T-cell (primary cell): ENCODE measurements at regions not wholly inside any gene's neighbourhood (a gene's known extent, or its start where the extent isn't known, plus 50 kb on each side); places are given as distances from the start of the nearest gene placed in this dataset.

Experiments
- ATAC-seq, 4 experiments: fragments of 200-7000 bp in 3 of 4; fragments of 150-1000 bp in 1 of 4; cut with Tn5 transposase; replicated peaks in 1 of 4; 1 replicate in 3 of 4; 2 replicates in 1 of 4; pipeline ENCODE4 v1.10.0; 2021; ENCODE audit warnings: moderate library complexity in 3 of 4, mild to moderate bottlenecking in 2 of 4, moderate number of reproducible peaks in 1 of 4
- CTCF ChIA-PET, 2 donors: fragments of 300-600 bp; sonication (Branson Sonifier 250); formaldehyde crosslinking; loops; one replicate each; lab custom pipeline; 2022; ENCODE audit warnings: antibody characterized with exemption in 2 of 2; lab: Charles Lee
- POLR2A ChIA-PET, 2 donors: fragments of 300-600 bp; sonication (Branson Sonifier 250); formaldehyde crosslinking; loops; one replicate each; lab custom pipeline; 2022; ENCODE audit warnings: antibody characterized with exemption in 2 of 2; lab: Charles Lee
- DNase-seq, 35 experiments: peaks; one replicate each; pipeline versions ENCODE4 v3.0.0 to v3.0.0-alpha.2; 2013 to 2023
- H3K27ac ChIP-seq: one replicate; pipeline ENCODE4 v1.5.1; 2013; ENCODE audit warnings: low read length
- H3K27me3 ChIP-seq, 2 experiments: replicated peaks in 1 of 2; 1 replicate in 1 of 2; 2 replicates in 1 of 2; pipeline versions ENCODE4 v1.6.1 to v1.7.0; 2013; ENCODE audit warnings: low read length in 1 of 2, mixed read lengths in 1 of 2; ENCODE audit not compliant: control insufficient read depth in 2 of 2, insufficient read depth in 2 of 2; ENCODE audit errors: extremely low read depth in 1 of 2
- H3K36me3 ChIP-seq, 2 donors: 1 replicate in 1 of 2; 2 replicates in 1 of 2; pipeline versions ENCODE4 v1.6.1 to v1.7.0; 2013; ENCODE audit warnings: low read length in 1 of 2; ENCODE audit not compliant: control insufficient read depth in 2 of 2, insufficient read depth in 1 of 2; ENCODE audit errors: extremely low read depth in 1 of 2
- H3K4me1 ChIP-seq, 2 experiments: 1 replicate in 1 of 2; 2 replicates in 1 of 2; pipeline versions ENCODE4 v1.6.1 to v1.7.0; 2013; ENCODE audit warnings: low read length in 2 of 2, mixed read lengths in 1 of 2; ENCODE audit not compliant: insufficient read depth in 2 of 2, control insufficient read depth in 1 of 2; ENCODE audit errors: extremely low read depth in 1 of 2
- H3K4me3 ChIP-seq, 2 donors: 1 replicate in 1 of 2; 2 replicates in 1 of 2; pipeline versions ENCODE4 v1.5.1 to v1.7.0; 2013; ENCODE audit warnings: mild to moderate bottlenecking in 2 of 2, low read length in 1 of 2, moderate library complexity in 1 of 2; ENCODE audit not compliant: control insufficient read depth in 1 of 2; ENCODE audit errors: extremely low read depth in 1 of 2
- H3K9me3 ChIP-seq: 2 replicates; pipeline ENCODE4 v1.7.0; 2013
- H3K27ac Mint-ChIP-seq, 2 donors: one replicate each; pipeline ENCODE4 v1.8.0; 2020 to 2021; ENCODE audit warnings: mild to moderate bottlenecking in 2 of 2, mixed read lengths in 2 of 2
- H3K27me3 Mint-ChIP-seq, 2 donors: one replicate each; pipeline ENCODE4 v1.8.0; 2021 to 2022; ENCODE audit warnings: mixed read lengths in 2 of 2
- H3K36me3 Mint-ChIP-seq: one replicate; pipeline ENCODE4 v1.8.0; 2021; ENCODE audit warnings: mixed read lengths
- H3K4me1 Mint-ChIP-seq, 3 donors: one replicate each; pipeline ENCODE4 v1.8.0; 2020 to 2022; ENCODE audit warnings: mixed read lengths in 3 of 3, mild to moderate bottlenecking in 1 of 3
- H3K4me3 Mint-ChIP-seq, 3 donors: one replicate each; pipeline ENCODE4 v1.8.0; 2020 to 2022; ENCODE audit warnings: mild to moderate bottlenecking in 3 of 3, mixed read lengths in 3 of 3, moderate library complexity in 3 of 3
- H3K9me3 Mint-ChIP-seq, 3 donors: one replicate each; pipeline ENCODE4 v1.8.0; 2020 to 2022; ENCODE audit warnings: mixed read lengths in 3 of 3
- WGBS: methylation state at CpG from one replicate; pipeline ENCODE4 v1.1.5; 2013; ENCODE audit warnings: missing lambda C conversion rate; ENCODE audit not compliant: insufficient coverage; 5-methylcytosine and 5-hydroxymethylcytosine counted together

DNA sequence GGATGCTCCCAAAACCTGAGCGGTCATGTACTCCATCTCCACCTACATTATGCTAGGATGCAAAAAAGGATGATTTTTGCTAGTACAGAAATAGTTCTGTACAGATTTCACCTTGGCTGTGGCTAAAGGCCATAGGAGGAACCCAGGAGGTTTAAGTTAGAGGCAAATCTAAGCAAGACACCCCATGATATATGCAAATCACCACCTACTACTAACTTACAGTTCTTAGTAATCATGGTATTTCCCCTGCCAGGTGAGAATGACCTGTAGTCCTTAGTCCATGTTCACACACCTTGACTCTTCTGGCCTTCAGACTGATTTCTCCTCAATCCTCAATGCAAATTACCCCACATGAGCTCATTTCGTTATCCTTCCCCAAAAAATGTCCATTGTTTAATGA, 154.2 kb downstream of the IMPG2 start:
- no peaks in the 10 kb centered on the region for H3K4me1 ChIP-seq
- no peaks in the 10 kb centered on the region for H3K36me3 ChIP-seq
- CTCF ChIA-PET = no interaction called here
- Mint-ChIP-seq H3K27me3 (peaks cover 16 to 39% of the 10 kb centered on the region in 2 donors), H3K4me1 (no peaks in the 10 kb centered on the region), H3K36me3 (no peaks in the 10 kb centered on the region), H3K9me3 (no peaks in the 10 kb centered on the region), H3K27ac (no peak overlapping the region), H3K4me3 (no peak overlapping the region)
- H3K27me3 ChIP-seq = peaks cover 0 to 3% of the 10 kb centered on the region in 2 experiments
- POLR2A ChIA-PET = no interaction called here
- ATAC-seq (no peak), DNase-seq (no peak)
- H3K9me3 ChIP-seq = no peaks in the 10 kb centered on the region
- H3K27ac ChIP-seq = no peak overlapping the region
- no CpG with 5 or more reads among the region's 2 CpGs for WGBS
- no peak overlapping the region for H3K4me3 ChIP-seq

DNA sequence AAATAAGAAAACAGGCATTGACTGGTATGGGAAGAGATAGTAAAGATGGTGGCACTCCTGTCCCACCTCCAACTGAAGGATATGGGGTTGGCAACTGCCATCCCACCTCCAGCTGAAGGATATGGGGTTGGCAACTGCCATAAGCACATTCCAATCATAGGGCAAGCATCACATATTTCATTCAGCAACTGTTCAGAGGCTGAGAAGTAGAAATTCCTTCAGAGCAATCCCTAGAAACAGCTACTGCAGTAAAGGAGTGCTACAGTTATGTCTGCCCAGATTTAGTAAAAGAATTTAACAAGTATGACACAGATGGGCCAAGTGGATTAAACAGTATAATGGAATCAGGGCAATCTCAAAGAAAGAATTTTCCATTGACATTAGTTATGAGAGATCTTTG, 156.8 kb downstream of the IMPG2 start:
- Mint-ChIP-seq H3K9me3 (no peaks in the 10 kb centered on the region), H3K36me3 (no peaks in the 10 kb centered on the region), H3K4me3 (no peak overlapping the region), H3K27me3 (peaks cover 16 to 35% of the 10 kb centered on the region in 2 donors), H3K4me1 (no peaks in the 10 kb centered on the region), H3K27ac (no peak overlapping the region)
- ChIA-PET CTCF (no interaction called here), POLR2A (no interaction called here)
- no peak for DNase-seq
- Histone ChIP-seq H3K27ac (no peak overlapping the region), H3K36me3 (no peaks in the 10 kb centered on the region), H3K4me3 (no peak overlapping the region), H3K9me3 (no peaks in the 10 kb centered on the region), H3K4me1 (no peaks in the 10 kb centered on the region), H3K27me3 (peaks cover 0 to 2% of the 10 kb centered on the region in 2 experiments)
- no peak for ATAC-seq

DNA sequence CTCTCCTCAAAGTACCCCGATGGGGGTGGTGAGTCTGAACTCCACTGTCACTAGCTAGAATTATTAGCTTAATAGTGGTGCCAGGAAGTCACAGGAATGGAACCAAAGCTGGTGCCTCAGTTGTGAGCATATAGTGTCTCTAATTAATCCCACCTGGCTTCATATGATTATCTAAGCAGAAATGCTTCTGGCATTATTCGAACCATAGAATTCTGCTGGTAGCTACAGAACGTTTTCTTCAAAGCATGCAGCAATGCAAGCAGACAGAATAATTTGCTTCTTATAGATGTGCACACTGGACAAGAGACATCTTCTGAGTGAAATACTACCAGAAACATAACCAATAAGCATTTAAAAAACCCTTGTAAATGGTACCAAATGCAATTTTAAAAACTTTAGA, 160.9 kb downstream of the IMPG2 start:
- no peak overlapping the region for H3K4me3 ChIP-seq
- no peak for ATAC-seq
- H3K9me3 ChIP-seq = no peaks in the 10 kb centered on the region
- no peak overlapping the region for H3K27ac ChIP-seq
- peaks cover 0 to 5% of the 10 kb centered on the region in 2 experiments for H3K27me3 ChIP-seq
- DNase-seq = no peak
- H3K27ac Mint-ChIP-seq = no peak overlapping the region
- WGBS = no CpG with 5 or more reads among the region's 3 CpGs
- no peaks in the 10 kb centered on the region for H3K4me1 ChIP-seq
- ChIA-PET CTCF (no interaction called here), POLR2A (no interaction called here)
- H3K4me1 Mint-ChIP-seq = no peaks in the 10 kb centered on the region
- no peaks in the 10 kb centered on the region for H3K9me3 Mint-ChIP-seq
- H3K4me3 Mint-ChIP-seq = no peak overlapping the region
- H3K27me3 Mint-ChIP-seq = peaks cover 13 to 38% of the 10 kb centered on the region in 2 donors
- no peaks in the 10 kb centered on the region for H3K36me3 Mint-ChIP-seq
- no peaks in the 10 kb centered on the region for H3K36me3 ChIP-seq

DNA sequence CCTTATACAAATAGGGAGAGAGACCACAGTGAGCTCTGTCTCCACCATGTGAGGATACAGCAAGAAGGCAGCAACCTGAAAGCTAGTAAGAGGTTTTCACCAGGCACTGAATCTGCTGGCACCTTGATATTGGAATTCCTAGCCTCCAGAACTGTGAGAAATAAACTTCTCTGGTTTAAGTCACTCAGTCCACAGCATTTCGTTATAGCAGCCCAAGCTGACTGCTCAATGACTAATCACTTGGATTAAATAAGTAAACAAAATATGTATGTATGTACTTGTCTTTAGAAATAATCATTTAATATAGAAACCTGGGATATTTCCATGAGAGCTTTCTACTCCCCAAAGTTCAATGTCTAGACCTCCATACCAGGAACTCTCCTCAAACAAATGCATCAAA, 162.0 kb downstream of the IMPG2 start:
- H3K36me3 ChIP-seq = no peaks in the 10 kb centered on the region
- no peaks in the 10 kb centered on the region for H3K4me1 Mint-ChIP-seq
- ChIA-PET CTCF (no interaction called here), POLR2A (no interaction called here)
- DNase-seq (no peak), ATAC-seq (no peak)
- peaks cover 18 to 37% of the 10 kb centered on the region in 2 donors for H3K27me3 Mint-ChIP-seq
- WGBS = no CpG with 5 or more reads among the region's 1 CpG
- H3K4me1 ChIP-seq = no peaks in the 10 kb centered on the region
- H3K4me3 ChIP-seq = no peak overlapping the region
- H3K36me3 Mint-ChIP-seq = no peaks in the 10 kb centered on the region
- no peak overlapping the region for H3K4me3 Mint-ChIP-seq
- peaks cover 0 to 5% of the 10 kb centered on the region in 2 experiments for H3K27me3 ChIP-seq
- H3K9me3 Mint-ChIP-seq = no peaks in the 10 kb centered on the region
- no peak overlapping the region for H3K27ac Mint-ChIP-seq
- no peak overlapping the region for H3K27ac ChIP-seq
- no peaks in the 10 kb centered on the region for H3K9me3 ChIP-seq

DNA sequence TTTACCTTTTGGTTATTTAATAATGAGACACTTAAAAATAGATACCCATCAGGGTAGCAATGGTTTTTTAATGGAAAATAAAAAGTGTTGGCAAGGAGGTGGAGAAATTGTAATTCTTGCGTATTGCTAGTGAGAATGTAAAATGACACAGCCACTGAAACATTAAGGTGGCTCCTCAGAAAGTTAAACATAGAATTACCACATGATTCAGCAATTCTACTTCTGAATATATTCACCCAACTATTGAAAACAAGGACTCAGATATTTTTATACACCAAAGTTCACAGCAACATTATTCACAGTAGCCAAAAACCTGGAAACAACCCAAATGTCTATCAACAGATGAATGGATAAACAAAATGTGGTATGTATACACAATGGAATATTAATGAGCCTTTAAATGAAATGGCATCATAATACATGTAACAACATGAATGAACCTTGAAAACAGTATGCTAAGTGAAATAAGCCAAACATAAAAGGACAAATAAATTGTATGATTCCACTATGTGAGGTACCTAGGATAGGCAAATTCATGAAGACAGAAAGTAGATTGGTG, 163.5 kb downstream of the IMPG2 start:
- H3K27me3 Mint-ChIP-seq = peaks cover 15 to 26% of the 10 kb centered on the region in 2 donors
- no peaks in the 10 kb centered on the region for H3K36me3 Mint-ChIP-seq
- no peak overlapping the region for H3K27ac Mint-ChIP-seq
- POLR2A ChIA-PET = no interaction called here
- CTCF ChIA-PET = no interaction called here
- ATAC-seq = no peak
- Histone ChIP-seq H3K4me3 (no peak overlapping the region), H3K27me3 (peaks cover 0 to 5% of the 10 kb centered on the region in 2 experiments), H3K27ac (no peak overlapping the region), H3K36me3 (no peaks in the 10 kb centered on the region), H3K9me3 (no peaks in the 10 kb centered on the region), H3K4me1 (no peaks in the 10 kb centered on the region)
- no peak for DNase-seq
- H3K4me1 Mint-ChIP-seq = no peaks in the 10 kb centered on the region
- no peak overlapping the region for H3K4me3 Mint-ChIP-seq
- no CpG with 5 or more reads among the region's 1 CpG for WGBS
- H3K9me3 Mint-ChIP-seq = no peaks in the 10 kb centered on the region

DNA sequence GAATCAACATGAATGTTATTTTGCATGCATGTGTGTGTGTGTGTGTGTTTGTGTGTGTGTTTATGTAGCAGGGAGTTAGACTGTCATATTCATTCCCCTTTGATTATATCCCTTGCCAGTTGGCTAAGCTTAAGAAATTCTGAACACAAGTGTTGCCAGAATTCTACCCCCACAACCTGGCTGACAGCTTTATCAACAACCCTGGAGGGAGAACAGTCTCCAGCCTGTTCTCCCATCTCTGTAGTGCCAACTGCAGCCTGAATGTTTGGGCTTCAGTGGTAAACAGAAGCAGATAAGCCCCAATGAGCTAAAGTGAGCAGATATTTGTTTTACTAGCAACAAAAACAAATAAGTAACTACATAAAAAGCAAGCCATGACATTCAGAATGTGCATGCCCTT, 162.6 kb upstream of the ABI3BP start:
- Histone ChIP-seq H3K9me3 (no peaks in the 10 kb centered on the region), H3K4me1 (no peaks in the 10 kb centered on the region), H3K27ac (no peak overlapping the region), H3K27me3 (peaks cover 0 to 5% of the 10 kb centered on the region in 2 experiments), H3K36me3 (no peaks in the 10 kb centered on the region), H3K4me3 (no peak overlapping the region)
- ChIA-PET POLR2A (no interaction called here), CTCF (interaction anchor here in 1 of 2 donors (0.5 to 0.7 kb wide), 3 partner anchors 15 to 1266 kb away, joined by 3 to 4 read pairs (median 3); no protein-coding TSS in a partner anchor)
- H3K27me3 Mint-ChIP-seq = peaks cover 14 to 22% of the 10 kb centered on the region in 2 donors
- no peak overlapping the region for H3K27ac Mint-ChIP-seq
- no peaks in the 10 kb centered on the region for H3K36me3 Mint-ChIP-seq
- no peaks in the 10 kb centered on the region for H3K9me3 Mint-ChIP-seq
- H3K4me3 Mint-ChIP-seq = no peak overlapping the region
- H3K4me1 Mint-ChIP-seq = no peaks in the 10 kb centered on the region
- ATAC-seq (no peak), DNase-seq (no peak)

DNA sequence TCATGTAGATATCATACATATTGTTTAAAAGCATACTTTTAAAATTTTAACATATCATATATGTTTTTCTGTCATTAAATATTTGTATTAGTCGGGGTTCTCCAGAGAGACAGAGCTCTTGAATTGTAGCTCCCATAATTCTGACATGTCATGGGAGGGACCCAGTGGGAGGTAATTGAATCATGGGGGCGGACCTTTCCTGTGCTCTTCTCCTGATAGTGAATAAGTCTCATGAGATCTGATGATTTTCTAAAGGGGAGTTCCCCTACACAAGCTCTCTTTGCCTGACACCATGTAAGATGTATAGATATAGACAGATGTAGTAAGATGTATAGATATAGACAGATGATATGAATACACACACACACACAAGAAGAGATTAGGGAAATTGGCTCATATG, 161.2 kb upstream of the ABI3BP start:
- H3K4me3 Mint-ChIP-seq = no peak overlapping the region
- H3K36me3 ChIP-seq = no peaks in the 10 kb centered on the region
- CTCF ChIA-PET = no interaction called here
- no peak overlapping the region for H3K27ac Mint-ChIP-seq
- no peaks in the 10 kb centered on the region for H3K9me3 Mint-ChIP-seq
- H3K9me3 ChIP-seq = no peaks in the 10 kb centered on the region
- no peaks in the 10 kb centered on the region for H3K4me1 Mint-ChIP-seq
- WGBS = no CpG with 5 or more reads among the region's 2 CpGs
- H3K27ac ChIP-seq = no peak overlapping the region
- H3K4me3 ChIP-seq = no peak overlapping the region
- DNase-seq = no peak
- peaks cover 0 to 7% of the 10 kb centered on the region in 2 experiments for H3K27me3 ChIP-seq
- H3K36me3 Mint-ChIP-seq = no peaks in the 10 kb centered on the region
- no peak for ATAC-seq
- H3K27me3 Mint-ChIP-seq = peaks cover 25 to 27% of the 10 kb centered on the region in 2 donors
- POLR2A ChIA-PET = interaction anchor here in 1 of 2 donors (0.6 kb wide), 1 partner anchor 260 kb away, joined by 3 read pairs; no protein-coding TSS in a partner anchor
- H3K4me1 ChIP-seq = no peaks in the 10 kb centered on the region
